Stimulated activated CD4-positive, alpha-beta T cell treated with anti-CD3 and anti-CD28 coated beads, TNF-alpha, amount 100 ng/mL, for 48 hours (primary cell): ENCODE measurements at regions not wholly inside any gene's neighbourhood (a gene's known extent, or its start where the extent isn't known, plus 50 kb on each side); places are given as distances from the start of the nearest gene placed in this dataset.
"Not testable (repeated sequence)": the region's sequence is repeated elsewhere in the genome, so short reads cannot be mapped to it uniquely, and the experiment has no call there.

Experiments used
- DNase-seq, 3 donors: peaks; one replicate each; pipeline ENCODE4 v3.0.0-alpha.2; 2020; ENCODE audit warnings: low read depth in 3 of 3

DNA sequence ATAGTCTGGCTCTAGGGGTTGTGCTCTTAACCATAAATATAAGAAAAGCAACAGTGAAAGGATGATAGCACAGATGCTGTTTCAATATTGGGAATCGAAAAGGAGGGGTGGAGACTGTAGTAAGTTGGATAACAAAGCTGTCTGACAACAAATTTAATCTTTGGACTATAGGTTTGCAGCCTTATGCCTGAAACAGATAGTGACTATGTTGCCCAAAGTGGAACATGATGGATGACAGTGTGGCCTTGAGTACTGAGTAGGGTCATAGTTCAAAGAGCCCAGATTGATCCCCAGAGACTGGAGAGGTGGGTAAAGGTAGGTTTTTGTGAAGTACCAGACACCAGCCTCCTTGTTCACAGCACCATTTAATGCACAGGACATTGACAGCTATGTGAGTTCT lies 144.0 kb upstream of the PALMD start:
- DNase-seq = no peak

DNA sequence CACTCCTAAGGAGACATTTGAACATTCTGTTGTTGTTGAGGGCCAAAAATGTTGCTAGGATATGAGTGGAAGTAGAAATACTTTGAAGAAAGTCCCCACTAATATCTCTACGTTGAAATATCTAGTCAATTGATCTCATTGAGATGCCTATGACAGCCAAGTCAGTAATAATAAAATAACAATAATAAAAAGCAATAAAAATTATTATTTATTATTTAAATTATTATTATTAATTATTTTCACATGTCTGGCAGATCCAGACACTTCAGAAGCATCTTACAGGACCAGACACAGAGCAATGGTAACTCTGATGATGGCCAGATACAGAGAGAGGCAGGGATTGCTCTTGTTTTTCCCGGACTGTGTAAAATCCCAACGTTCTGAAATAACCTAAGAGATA lies 143.5 kb upstream of the PALMD start:
- DNase-seq = no peak

DNA sequence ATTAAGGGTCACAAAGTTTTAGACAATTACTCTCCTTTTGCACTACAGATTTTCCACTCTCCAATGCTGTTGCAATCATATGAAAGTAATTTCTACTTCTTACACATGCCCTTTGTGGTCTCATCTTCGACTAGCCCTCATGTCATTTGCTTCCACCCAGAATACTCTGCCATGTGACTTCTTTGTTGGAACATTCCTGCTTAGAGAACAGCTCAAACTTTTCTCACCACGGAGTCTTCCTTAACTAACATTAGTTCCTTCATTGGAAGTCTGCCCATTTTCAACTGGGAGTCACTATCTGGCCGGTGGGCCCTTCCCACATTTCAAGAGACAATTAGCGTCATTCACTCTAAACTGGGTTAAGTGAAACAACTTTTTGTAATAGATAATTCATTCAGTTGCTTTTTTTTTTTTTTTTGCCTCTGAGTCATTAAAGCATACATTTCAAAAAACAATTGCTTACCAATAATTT lies 142.6 kb upstream of the PALMD start:
- DNase-seq = no peak

DNA sequence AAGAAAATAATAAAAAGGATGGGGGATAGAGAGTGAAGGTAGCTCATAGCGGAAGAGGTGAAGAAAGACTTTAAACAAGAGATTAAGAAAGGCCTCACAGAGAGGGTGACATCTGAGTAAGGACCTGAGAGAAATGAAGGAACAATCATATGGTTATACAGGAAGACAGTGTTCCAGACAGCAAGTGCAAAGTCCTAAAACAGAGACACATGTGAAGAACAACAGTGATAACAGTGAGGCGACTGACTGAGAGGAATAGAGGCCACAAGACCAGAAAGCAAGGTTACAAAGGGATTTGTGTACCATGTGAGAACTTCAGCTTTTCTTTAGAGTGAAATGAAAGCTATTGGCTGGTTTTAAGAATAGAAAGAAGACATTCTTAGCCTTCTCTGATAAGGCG lies 141.6 kb upstream of the PALMD start:
- no peak for DNase-seq

DNA sequence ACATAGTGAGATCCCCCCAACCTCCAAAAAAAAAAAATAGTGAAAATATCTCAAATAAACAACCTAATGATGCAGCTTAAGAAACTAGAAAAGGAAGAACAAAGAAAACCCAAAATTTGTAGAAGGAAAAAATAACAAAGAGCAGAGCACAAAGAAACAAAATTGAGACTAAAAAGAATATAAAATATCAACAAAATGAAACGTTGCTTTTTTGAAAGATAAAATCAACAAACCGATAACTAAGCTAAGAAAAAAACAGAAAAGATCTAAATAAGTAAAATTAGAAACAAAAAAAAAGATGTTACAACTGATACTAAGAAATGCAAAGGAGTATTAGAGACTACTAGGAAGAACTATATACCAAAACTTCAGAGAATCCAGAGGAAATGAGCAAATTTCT lies 139.3 kb upstream of the PALMD start:
- DNase-seq = no peak

DNA sequence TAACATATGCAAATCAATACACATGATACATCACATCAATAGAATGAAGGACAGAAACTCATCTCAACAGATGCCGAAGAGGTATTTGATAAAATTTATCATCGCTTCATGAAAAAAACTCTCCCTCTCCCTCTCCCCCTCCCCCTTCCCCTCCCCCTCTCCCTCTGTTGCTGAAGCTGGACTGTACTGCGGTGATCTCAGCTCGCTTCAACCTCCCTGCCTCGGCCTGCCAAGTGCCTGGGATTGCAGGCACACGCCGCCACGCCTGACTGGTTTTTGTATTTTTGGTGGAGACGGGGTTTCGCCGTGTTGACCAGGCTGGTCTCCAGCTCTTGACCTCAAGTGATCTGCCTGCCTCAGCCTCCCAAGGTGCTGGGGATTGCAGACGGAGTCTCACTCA lies 138.5 kb upstream of the PALMD start:
- DNase-seq = not testable (repeated sequence)

DNA sequence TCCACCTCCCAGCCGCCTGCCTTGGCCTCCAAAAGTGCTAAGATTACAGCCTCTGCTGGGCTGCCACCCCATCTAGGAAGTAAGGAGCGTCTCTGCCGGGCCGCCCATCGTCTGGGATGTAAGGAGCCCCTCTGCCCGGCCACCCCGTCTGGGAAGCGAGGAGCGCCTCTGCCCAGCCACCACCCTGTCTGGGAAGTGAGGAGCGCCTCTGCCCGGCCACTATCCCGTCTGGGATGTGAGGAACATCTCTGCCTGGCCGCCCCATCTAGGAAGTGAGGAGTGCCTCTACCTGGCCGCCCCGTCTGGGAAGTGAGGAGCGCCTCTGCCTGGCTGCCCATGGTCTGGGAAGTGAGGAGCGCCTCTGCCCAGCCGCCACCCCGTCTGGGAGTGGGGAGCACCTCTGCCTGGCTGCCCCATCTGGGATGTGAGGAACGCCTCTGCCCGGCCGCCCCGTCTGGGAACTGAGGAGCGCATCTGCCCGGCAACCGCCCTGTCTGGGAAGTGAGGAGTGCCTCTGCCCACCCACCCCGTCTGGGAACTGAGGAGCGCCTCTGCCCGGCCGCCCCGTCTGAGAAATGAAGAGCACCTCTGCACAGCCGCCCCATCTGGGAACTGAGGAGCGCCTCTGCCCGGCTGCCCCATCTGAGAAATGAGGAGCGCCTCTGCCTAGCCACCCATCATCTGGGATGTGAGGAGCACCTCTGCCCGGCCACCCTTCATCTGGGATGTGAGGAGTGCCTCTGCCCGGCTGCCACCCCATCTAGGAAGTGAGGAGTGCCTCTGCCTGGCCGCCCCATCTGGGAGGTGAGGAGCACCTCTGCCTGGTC lies 137.8 kb upstream of the PALMD start:
- DNase-seq = no peak

DNA sequence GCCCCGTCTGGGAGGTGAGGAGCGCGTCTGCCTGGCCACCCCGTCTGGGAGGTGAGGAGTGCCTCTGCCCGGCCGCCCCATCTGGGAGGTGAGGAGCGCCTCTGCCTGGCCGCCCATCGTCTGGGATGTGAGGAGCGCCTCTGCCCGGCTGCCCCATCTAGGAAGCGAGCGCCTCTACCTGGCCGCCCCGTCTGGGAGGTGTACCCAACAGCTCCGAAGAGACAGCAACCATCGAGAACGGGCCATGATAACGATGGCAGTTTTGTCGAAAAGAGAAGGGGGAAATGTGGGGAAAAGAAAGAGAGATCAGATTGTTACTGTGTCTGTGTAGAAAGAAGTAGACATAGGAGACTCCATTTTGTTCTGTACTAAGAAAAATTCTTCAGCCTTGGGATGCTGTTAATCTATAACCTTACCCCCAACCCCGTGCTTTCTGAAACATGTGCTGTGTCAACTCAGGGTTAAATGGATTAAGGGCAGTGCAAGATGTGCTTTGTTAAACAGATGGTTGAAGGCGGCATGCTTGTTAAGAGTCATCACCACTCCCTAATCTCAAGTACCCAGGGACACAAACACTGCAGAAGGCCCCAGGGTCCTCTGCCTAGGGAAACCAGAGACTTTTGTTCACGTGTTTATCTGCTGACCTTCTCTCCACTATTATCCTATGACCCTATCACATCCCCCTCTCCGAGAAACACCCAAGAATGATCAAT lies 137.0 kb upstream of the PALMD start:
- not testable (repeated sequence) for DNase-seq

DNA sequence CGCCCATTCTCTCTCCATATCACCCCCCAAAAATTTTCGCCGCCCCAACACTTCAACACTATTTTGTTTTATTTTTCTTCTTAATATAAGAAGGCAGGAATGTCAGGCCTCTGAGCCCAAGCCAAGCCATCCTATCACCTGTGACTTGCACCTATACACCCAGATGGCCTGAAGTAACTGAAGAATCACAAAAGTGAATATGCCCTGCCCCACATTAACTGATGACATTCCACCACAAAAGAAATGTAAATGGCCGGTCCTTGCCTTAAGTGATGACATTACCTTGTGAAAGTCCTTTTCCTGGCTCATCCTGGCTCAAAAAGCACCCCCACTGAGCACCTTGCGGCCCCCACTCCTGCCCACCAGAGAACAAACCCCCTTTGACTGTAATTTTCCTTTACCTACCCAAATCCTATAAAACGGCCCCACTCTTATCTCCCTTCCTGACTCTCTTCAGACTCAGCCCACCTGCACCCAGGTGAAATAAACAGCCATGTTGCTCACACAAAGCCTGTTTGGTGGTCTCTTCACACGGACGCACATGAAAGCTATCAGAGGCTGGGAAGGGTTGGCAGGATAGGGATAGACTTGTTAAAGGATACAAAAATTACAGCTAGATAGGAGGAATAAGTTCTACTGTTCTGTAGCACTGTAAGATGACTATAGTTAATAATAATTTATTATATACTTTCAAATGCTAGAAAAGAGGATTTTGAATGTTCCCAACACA lies 130.9 kb upstream of the PALMD start:
- DNase-seq = not testable (repeated sequence)

DNA sequence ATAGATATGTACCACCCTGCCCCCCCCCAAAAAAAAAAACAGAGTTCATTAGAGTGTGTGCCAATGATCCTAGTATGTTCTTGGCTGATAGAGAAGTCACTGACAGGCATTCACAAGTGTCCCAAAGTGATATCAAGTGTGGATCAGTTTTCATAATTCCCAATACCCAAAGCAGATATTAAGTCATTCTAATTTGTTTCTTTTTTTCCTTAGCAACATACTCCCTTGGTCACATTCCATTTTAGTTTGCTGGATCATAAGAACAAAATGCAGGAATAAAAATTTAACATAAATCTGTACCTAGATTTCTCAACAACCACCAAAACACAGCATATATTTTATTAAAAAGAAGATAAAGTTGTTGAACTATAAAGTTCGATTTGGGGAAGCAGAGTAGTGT lies 129.8 kb upstream of the PALMD start:
- DNase-seq = no peak

DNA sequence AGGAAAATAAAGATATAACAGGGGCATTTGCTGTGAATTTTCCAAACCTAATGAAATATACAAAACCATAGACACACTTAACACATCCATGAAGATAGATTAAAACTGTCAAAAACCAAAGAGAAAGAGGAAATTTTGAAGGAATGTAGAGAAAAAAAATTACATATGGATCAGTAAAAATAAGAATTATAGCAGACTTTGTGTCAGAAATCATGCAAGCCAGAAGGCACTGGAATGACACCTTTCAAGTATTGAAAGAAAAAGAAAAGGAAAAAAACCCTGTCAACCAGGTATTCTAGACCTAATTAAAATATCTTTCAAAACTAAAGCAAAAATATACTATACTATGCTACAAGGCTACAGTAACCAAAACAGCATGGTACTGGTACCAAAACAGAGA lies 125.8 kb upstream of the PALMD start:
- DNase-seq = no peak

DNA sequence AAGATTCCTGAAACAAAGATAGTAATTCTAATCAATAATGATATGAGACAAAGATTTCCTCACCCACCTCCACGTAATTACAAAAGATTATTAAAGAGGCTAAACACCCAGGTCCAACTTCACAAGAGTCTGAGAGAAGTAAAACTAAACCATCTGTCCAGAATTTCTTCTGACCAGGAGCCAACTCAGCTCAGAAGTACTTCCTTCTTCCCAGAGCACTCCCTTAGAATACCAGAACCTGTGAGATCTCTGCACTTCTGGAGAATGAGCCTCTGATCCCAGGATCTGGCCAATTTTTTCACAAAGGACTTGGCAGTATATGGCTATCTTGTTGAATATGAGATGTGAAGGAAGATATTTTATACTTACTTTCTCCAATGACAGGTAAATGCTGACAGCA lies 120.6 kb upstream of the PALMD start:
- DNase-seq = no peak

DNA sequence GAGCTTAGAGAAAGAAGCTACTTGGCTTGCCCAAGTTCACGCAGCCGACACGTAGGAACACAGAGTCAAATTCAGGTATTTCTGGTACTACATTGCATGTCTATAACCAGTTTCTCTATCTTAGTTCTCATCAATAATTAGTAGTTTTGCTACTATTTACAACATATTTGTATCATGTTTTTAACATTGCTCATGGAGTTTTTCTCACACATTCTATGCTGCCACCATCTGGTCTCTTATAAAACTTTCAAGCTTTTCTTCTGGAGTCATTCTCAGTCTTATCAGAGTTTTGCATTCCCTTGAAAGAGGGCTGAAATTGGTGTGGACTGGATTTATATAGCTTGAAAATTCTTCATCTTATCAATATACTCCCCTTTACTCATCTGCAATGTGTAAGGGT lies 118.8 kb upstream of the PALMD start:
- no peak for DNase-seq

DNA sequence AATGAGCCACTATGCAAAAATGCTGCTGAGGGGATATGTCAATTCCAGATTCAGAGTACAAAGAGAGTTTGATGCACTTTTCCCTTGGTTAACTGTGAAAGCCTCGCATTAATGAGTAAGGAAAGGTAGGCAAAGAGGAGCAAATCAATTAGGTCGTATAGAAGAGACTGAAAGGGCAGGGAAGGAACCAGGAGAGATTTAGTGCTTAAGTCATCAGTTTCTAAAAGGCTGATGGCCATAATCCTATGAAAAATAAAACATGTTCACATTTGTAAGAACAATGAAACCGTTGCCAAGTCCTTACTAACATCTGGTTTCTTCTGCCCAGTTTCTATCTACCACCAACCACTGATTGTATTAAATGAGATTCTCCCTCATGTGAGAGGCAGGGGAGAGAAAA lies 118.4 kb upstream of the PALMD start:
- DNase-seq = no peak

DNA sequence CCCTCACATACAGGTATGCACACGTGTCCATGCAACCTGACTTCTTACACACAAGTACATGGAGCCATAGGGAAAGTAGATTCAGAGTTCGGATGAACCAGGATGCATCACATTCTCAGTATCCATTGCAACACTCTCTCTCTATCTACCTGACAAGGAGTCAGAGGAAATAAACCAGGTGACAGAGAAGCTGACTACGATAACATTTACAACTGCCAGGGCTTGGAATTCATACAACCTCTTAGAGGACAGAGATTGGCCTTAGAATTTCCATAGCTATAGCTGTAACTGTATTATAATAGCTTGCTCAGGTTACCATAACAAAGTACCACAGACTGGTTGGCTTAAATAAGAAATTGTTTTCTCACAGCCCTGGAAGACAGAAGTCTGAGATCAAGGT lies 116.9 kb upstream of the PALMD start:
- DNase-seq = no peak

DNA sequence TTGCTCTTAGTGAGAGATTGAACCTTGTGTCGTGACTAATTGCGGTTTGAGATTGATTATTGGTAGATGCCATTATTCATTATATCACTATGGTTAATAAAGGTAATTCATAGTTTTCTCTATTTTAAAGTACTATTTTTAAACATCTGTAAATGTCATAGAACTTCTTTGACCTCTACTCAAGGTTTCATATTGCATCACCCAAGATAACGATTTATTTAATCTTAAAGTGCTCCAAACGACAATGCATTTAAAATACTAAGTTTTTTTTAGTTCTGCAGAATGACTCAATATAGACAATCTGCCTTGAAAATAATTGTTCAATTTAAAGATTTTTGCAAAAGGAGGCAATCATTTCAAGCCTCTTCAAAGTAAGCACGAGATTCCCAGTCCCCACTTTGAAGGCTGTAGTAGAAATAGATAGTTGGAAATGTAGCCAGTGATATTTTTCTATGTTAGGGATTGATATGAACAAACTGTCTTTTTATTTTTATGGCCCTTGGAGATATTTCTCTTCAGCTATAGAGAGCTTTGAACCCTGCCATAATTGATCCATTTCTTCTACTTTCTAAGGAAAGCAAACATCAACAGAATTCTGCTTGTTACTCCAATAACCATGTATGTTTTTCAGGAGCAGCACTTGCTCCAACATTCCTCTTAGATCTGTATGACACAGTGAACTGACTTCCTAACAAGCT lies 114.2 kb upstream of the PALMD start:
- no peak for DNase-seq

DNA sequence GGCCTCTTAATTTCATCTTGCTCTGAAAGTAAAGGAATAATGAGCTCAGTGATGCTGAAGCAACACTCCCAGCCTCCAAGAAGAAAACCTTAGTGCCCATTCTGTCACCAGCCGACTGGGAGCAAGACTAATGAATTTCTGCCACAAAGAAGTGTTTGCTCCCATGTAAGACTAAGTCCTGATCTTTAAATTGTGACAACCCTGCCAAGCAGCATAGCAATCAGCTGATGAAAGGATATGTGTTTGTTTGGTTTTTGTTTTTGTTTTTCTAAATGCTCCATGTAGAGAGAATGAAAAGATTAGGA lies 113.7 kb upstream of the PALMD start:
- no peak for DNase-seq

DNA sequence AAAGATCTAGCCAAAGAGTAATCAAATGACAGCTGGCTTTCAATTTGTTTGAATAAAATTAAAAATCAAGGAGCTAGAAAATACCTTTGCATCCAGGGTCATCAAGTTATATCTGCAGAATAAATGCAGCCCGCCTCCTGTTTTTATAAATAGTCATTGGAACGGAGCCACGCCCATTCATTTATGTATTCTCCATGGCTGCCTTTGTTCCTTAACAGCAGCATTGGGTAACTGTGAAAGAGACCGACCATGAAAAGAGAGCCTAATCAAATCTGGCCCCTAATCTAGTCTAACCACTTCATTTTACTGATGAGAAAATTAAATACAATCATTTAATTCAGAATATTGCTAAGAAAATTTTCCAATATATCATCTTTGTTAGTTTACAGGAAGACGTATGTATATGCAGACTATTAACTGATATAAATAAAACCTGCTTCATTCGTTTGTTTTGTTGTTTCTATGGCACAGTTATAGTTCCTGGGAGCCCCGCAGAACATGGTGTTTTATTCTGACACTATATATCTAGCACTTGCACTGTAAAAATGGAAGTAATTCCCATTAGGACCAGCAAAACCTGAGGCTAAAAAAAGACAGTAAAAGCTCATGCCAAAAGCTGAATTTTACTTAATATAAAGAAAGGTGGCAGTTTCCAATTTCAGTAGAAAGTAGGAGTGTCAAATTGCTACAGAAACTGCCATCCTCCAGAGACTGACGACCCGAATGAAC lies 111.8 kb upstream of the PALMD start:
- no peak for DNase-seq

DNA sequence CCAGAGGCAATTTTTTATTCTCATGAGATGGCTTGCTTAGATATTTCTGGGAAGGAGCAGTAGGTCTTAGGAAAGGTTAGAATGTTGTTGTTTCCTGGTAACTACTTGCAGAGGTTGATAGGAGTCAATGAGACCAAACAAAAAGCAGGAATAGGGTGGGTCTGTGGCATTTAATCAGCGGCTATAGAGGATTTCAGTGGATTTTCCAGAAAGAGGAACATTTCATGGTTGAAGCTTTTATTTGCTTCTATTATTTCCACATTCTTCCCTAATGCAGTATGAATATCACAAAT lies 111.3 kb upstream of the PALMD start:
- DNase-seq = no peak

DNA sequence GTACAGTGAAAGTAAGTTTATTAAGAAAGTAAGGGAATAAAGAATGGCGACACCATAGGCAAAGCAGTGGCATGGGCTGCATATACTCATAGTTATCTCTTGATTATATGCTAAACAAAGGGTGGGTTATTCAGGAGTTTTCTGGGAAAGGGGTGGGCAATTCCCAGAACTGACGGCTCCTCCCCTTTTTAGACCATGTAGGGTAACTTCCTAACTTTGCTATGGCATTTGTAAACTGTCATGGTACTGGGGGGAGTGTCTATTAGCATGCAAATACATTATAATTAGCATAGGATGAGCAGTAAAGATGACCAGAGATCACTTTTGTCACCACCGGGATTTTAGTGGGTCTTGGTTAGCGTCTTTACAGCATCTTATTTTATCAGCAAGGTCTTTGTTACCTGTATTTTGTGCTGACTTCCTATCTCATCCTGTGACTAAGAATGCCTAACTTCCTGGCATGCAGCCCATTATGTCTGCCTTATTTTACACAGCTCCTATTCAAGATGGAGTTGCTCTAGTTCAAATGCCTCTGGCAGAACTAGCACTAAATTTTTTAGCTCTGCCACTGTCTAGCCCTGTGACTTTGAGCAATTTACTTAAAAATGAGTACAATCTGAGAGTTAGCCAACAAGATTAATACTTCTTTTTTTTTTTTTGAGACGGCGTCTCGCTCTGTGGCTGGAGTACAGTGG lies 110.3 kb upstream of the PALMD start:
- no peak for DNase-seq
